HepG2 (cell line): ENCODE measurements at regions not wholly inside any gene's neighbourhood (a gene's known extent, or its start where the extent isn't known, plus 50 kb on each side); places are given as distances from the start of the nearest gene placed in this dataset.

Source experiments
- ATAC-seq: fragments of 200-7000 bp; cut with Tn5 transposase; 3 replicates; pipeline ENCODE4 v1.9.1; 2020; ENCODE audit warnings: mild to moderate bottlenecking, moderate library complexity
- BruUV-seq: library from RNA; stranded (reverse); fragments of 400-500 nt; replicated peaks from 2 replicates; lab custom pipeline; 2021; lab: Mats Ljungman, UMichigan
- CTCF ChIA-PET: fragments of 300-600 bp; formaldehyde crosslinking; extraction: SDS; loops from one replicate; lab custom pipeline; 2021; ENCODE audit warnings: low total read pairs, inconsistent platforms, low intra/inter-chr PET ratio; lab: Yijun Ruan, JAX
- POLR2A ChIA-PET: fragments of 350-600 bp; sonication (Branson Sonifier 250); formaldehyde crosslinking; loops from one replicate; lab custom pipeline; 2020; ENCODE audit warnings: antibody characterized with exemption, inconsistent platforms; lab: Yijun Ruan, JAX
- DNase-seq: peaks from one replicate; pipeline ENCODE4 v3.0.0-alpha.2; 2015; ENCODE audit warnings: low spot score
- FAIRE-seq: peaks from 3 replicates; lab custom pipeline; 2011; peaks lifted over from hg19 to GRCh38; lab: Jason Lieb, UNC
- H2AFZ ChIP-seq: one replicate; pipeline ENCODE4 v1.6.1; 2011; ENCODE audit warnings: low read length, inconsistent platforms
- H3K27ac ChIP-seq: fragments of 300-600 bp; 3 replicates; pipeline ENCODE4 v1.8.0; 2011; ENCODE audit warnings: mixed run types, mild to moderate bottlenecking, mixed read lengths, low read length, inconsistent platforms; ENCODE audit not compliant: insufficient read depth; ENCODE audit errors: extremely low read length
- H3K27me3 ChIP-seq, 2 experiments: fragments of 200-600 bp in 1 of 2; 2 replicates in 1 of 2; 3 replicates in 1 of 2; pipeline versions ENCODE4 v1.6.0 to v1.8.0; 2011; ENCODE audit warnings: low read length in 2 of 2, mild to moderate bottlenecking in 2 of 2, moderate library complexity in 2 of 2, inconsistent platforms in 1 of 2; ENCODE audit not compliant: insufficient read depth in 2 of 2, control insufficient read depth in 1 of 2
- H3K36me3 ChIP-seq, 2 experiments: fragments of 200-600 bp in 1 of 2; replicated peaks in 1 of 2; 2 replicates in 1 of 2; 3 replicates in 1 of 2; pipeline versions ENCODE4 v1.5.1 to v1.8.0; 2011; ENCODE audit warnings: low read length in 2 of 2, inconsistent platforms in 1 of 2; ENCODE audit not compliant: insufficient read depth in 2 of 2, control insufficient read depth in 1 of 2
- H3K4me1 ChIP-seq: 2 replicates; pipeline ENCODE4 v1.5.1; 2012; ENCODE audit warnings: low read length, inconsistent platforms; ENCODE audit not compliant: insufficient read depth
- H3K4me2 ChIP-seq: 2 replicates; pipeline ENCODE4 v1.6.0; 2011; ENCODE audit warnings: low read depth, low read length, inconsistent platforms
- H3K4me3 ChIP-seq, 3 experiments: fragments of 200-600 bp in 1 of 3; sonication (generic), shearing (Covaris generic) in 1 of 3; replicated peaks in 1 of 3; 2 replicates each; pipeline ENCODE4 v1.5.1; 2011 to 2016; ENCODE audit warnings: low read length in 3 of 3, inconsistent platforms in 2 of 3, low read depth in 2 of 3, mild to moderate bottlenecking in 2 of 3, control low read depth in 1 of 3, mixed read lengths in 1 of 3; ENCODE audit not compliant: insufficient read depth in 1 of 3
- H3K79me2 ChIP-seq: one replicate; pipeline ENCODE4 v1.6.1; 2011; ENCODE audit warnings: low read length, inconsistent platforms; ENCODE audit not compliant: insufficient read depth
- H3K9ac ChIP-seq: 2 replicates; pipeline ENCODE4 v1.6.0; 2011; ENCODE audit warnings: mild to moderate bottlenecking, low read depth, low read length, inconsistent platforms; ENCODE audit not compliant: insufficient read depth
- H3K9me3 ChIP-seq: 2 replicates; pipeline ENCODE4 v1.5.1; 2012; ENCODE audit warnings: mild to moderate bottlenecking, low read length
- H4K20me1 ChIP-seq: 2 replicates; pipeline ENCODE4 v1.6.0; 2011; ENCODE audit warnings: inconsistent platforms, mild to moderate bottlenecking, low read length, moderate library complexity; ENCODE audit not compliant: insufficient read depth
- FOXK2 ChIP-seq: fragments of 450-650 bp; IDR thresholded peaks from 2 replicates; pipeline ENCODE4 v1.6.1; 2016
- HNRNPK ChIP-seq: fragments of 200-400 bp; formaldehyde crosslinking; IDR thresholded peaks from 2 replicates; pipeline ENCODE4 v1.6.1; 2018; ENCODE audit warnings: low read length, low read depth, moderate library complexity, mild to moderate bottlenecking; ENCODE audit not compliant: poor library complexity, severe bottlenecking
- RBFOX2 ChIP-seq: fragments of 200-400 bp; formaldehyde crosslinking; IDR thresholded peaks from 2 replicates; pipeline ENCODE4 v1.6.1; 2017; ENCODE audit warnings: low read depth, mild to moderate bottlenecking, low read length
- ZFP1 ChIP-seq: IDR thresholded peaks from 2 replicates; pipeline ENCODE4 v1.6.1; 2016
- ZKSCAN1 ChIP-seq: fragments of 150-350 bp; IDR thresholded peaks from 2 replicates; pipeline ENCODE4 v1.6.1; 2014; ENCODE audit warnings: low read length
- ZNF160 ChIP-seq: sonication (generic); formaldehyde crosslinking; IDR thresholded peaks from 2 replicates; pipeline ENCODE4 v1.8.0; 2022; ENCODE audit warnings: mild to moderate bottlenecking, inconsistent platforms, missing genetic modification reagents
- ZNF670 ChIP-seq: sonication (generic); formaldehyde crosslinking; IDR thresholded peaks from 2 replicates; pipeline ENCODE4 v1.8.0; 2022; ENCODE audit warnings: mild to moderate bottlenecking, missing genetic modification reagents, borderline replicate concordance
- ZNF883 ChIP-seq: sonication (generic); formaldehyde crosslinking; IDR thresholded peaks from 2 replicates; pipeline ENCODE4 v1.5.1; 2020; ENCODE audit warnings: mild to moderate bottlenecking, missing genetic modification reagents; ENCODE audit errors: not compliant biosample characterization
- whole genome bisulfite sequencing: methylation state at CpG from one replicate; pipeline ENCODE4 v1.1.6; 2017; ENCODE audit warnings: low lambda C conversion rate; 5-methylcytosine and 5-hydroxymethylcytosine counted together
- in situ Hi-C: cut with HindIII; loops from 2 replicates; pipeline ENCODE4 v1.10.0; 2017; ENCODE audit warnings: low pct_unique_long_range_greater_than_20kb; ENCODE audit not compliant: extremely low pct_ligation_motif_present
- intact Hi-C: fragments of 100-400 bp; cut with micrococcal nuclease; formaldehyde crosslinking; loops from one replicate; pipeline ENCODE4 v1.10.0; 2022; ENCODE audit not compliant: unreplicated experiment
- TF ChIP-seq, protein P1 (sequence below), 2 experiments: sonication (generic) in 1 of 2; formaldehyde crosslinking in 1 of 2; IDR thresholded peaks; 2 replicates each; pipeline versions ENCODE4 v1.4.0 to v1.6.1; 2016 to 2020; ENCODE audit warnings: borderline replicate concordance in 1 of 2, low read depth in 1 of 2, mild to moderate bottlenecking in 1 of 2, missing genetic modification reagents in 1 of 2
- TF ChIP-seq, protein P2 (sequence below): sonication (generic); formaldehyde crosslinking; IDR thresholded peaks from 2 replicates; pipeline ENCODE4 v1.4.0; 2020; ENCODE audit warnings: missing genetic modification reagents
- TF ChIP-seq, protein P3 (sequence below): sonication (generic); formaldehyde crosslinking; conservative IDR thresholded peaks from 2 replicates; pipeline ENCODE4 v1.4.0; 2020; ENCODE audit warnings: missing genetic modification reagents
- TF ChIP-seq, protein P4 (sequence below): fragments of 450-650 bp; IDR thresholded peaks from 2 replicates; pipeline ENCODE4 v1.6.1; 2016

DNA sequence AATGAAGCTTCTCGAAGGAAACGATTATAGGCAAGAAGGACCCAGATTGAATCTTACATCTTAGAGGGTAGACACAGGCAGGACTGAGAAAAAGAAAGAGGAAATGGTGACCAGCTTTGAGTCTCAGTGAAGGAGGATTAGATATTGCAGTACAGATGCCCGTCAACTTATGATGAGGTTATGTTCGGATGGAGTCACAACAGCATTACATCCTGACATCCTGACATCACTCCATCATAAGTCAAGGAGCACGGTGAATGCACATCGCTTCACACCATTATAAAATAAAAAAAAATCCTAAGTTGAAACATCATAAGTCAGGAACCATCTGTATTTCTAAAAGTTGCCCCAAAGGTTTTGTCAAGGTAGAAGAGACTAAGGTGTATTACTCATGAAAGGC, 312.3 kb upstream of the PLXNA2 start:
- Histone ChIP-seq H3K27me3 (no peaks in the 10 kb centered on the region), H2AFZ (no peak overlapping the region), H3K36me3 (no peaks in the 10 kb centered on the region), H3K4me2 (no peak overlapping the region), H4K20me1 (no peaks in the 10 kb centered on the region), H3K79me2 (no peaks in the 10 kb centered on the region), H3K9ac (no peak overlapping the region), H3K4me1 (no peaks in the 10 kb centered on the region), H3K9me3 (no peaks in the 10 kb centered on the region), H3K27ac (no peak overlapping the region), H3K4me3 (no peak overlapping the region)
- no peak for FAIRE-seq
- ChIA-PET CTCF (no interaction called here), POLR2A (no interaction called here)
- WGBS = 16% methylated on average over 6 of the region's 6 CpGs
- BruUV-seq = no TSS peak
- no peak for ATAC-seq
- intact Hi-C loops (no loop called here), in situ Hi-C loops (no loop called here)
- no peak for DNase-seq
- TF ChIP-seq ZNF670 (no peak), ZNF160 (CRISPR knock-in tag) (no peak), HNRNPK (no peak), ZNF883 (CRISPR knock-in tag) (no peak), RBFOX2 (no peak), ZKSCAN1 (no peak), FOXK2 (no peak), ZFP1 (CRISPR knock-in tag) (no peak)
- TF ChIP-seq, protein P1, sequence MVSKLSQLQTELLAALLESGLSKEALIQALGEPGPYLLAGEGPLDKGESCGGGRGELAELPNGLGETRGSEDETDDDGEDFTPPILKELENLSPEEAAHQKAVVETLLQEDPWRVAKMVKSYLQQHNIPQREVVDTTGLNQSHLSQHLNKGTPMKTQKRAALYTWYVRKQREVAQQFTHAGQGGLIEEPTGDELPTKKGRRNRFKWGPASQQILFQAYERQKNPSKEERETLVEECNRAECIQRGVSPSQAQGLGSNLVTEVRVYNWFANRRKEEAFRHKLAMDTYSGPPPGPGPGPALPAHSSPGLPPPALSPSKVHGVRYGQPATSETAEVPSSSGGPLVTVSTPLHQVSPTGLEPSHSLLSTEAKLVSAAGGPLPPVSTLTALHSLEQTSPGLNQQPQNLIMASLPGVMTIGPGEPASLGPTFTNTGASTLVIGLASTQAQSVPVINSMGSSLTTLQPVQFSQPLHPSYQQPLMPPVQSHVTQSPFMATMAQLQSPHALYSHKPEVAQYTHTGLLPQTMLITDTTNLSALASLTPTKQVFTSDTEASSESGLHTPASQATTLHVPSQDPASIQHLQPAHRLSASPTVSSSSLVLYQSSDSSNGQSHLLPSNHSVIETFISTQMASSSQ (IDR thresholded peaks at IDR 0.05; ENCODE audit: low read depth) = no peak
- TF ChIP-seq, protein P1 (CRISPR knock-in tag; IDR thresholded peaks at IDR 0.05; ENCODE audit: borderline replicate concordance) = no peak
- TF ChIP-seq, protein P2, sequence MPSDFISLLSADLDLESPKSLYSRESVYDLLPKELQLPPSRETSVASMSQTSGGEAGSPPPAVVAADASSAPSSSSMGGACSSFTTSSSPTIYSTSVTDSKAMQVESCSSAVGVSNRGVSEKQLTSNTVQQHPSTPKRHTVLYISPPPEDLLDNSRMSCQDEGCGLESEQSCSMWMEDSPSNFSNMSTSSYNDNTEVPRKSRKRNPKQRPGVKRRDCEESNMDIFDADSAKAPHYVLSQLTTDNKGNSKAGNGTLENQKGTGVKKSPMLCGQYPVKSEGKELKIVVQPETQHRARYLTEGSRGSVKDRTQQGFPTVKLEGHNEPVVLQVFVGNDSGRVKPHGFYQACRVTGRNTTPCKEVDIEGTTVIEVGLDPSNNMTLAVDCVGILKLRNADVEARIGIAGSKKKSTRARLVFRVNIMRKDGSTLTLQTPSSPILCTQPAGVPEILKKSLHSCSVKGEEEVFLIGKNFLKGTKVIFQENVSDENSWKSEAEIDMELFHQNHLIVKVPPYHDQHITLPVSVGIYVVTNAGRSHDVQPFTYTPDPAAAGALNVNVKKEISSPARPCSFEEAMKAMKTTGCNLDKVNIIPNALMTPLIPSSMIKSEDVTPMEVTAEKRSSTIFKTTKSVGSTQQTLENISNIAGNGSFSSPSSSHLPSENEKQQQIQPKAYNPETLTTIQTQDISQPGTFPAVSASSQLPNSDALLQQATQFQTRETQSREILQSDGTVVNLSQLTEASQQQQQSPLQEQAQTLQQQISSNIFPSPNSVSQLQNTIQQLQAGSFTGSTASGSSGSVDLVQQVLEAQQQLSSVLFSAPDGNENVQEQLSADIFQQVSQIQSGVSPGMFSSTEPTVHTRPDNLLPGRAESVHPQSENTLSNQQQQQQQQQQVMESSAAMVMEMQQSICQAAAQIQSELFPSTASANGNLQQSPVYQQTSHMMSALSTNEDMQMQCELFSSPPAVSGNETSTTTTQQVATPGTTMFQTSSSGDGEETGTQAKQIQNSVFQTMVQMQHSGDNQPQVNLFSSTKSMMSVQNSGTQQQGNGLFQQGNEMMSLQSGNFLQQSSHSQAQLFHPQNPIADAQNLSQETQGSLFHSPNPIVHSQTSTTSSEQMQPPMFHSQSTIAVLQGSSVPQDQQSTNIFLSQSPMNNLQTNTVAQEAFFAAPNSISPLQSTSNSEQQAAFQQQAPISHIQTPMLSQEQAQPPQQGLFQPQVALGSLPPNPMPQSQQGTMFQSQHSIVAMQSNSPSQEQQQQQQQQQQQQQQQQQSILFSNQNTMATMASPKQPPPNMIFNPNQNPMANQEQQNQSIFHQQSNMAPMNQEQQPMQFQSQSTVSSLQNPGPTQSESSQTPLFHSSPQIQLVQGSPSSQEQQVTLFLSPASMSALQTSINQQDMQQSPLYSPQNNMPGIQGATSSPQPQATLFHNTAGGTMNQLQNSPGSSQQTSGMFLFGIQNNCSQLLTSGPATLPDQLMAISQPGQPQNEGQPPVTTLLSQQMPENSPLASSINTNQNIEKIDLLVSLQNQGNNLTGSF (CRISPR knock-in tag) = no peak
- TF ChIP-seq, protein P3, sequence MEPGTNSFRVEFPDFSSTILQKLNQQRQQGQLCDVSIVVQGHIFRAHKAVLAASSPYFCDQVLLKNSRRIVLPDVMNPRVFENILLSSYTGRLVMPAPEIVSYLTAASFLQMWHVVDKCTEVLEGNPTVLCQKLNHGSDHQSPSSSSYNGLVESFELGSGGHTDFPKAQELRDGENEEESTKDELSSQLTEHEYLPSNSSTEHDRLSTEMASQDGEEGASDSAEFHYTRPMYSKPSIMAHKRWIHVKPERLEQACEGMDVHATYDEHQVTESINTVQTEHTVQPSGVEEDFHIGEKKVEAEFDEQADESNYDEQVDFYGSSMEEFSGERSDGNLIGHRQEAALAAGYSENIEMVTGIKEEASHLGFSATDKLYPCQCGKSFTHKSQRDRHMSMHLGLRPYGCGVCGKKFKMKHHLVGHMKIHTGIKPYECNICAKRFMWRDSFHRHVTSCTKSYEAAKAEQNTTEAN (CRISPR knock-in tag) = no peak
- TF ChIP-seq, protein P4, sequence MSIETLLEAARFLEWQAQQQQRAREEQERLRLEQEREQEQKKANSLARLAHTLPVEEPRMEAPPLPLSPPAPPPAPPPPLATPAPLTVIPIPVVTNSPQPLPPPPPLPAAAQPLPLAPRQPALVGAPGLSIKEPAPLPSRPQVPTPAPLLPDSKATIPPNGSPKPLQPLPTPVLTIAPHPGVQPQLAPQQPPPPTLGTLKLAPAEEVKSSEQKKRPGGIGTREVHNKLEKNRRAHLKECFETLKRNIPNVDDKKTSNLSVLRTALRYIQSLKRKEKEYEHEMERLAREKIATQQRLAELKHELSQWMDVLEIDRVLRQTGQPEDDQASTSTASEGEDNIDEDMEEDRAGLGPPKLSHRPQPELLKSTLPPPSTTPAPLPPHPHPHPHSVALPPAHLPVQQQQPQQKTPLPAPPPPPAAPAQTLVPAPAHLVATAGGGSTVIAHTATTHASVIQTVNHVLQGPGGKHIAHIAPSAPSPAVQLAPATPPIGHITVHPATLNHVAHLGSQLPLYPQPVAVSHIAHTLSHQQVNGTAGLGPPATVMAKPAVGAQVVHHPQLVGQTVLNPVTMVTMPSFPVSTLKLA = no peak
